CD1c-positive myeloid dendritic cell (primary cell): ENCODE measurements at regions not wholly inside any gene's neighbourhood (a gene's known extent, or its start where the extent isn't known, plus 50 kb on each side); places are given as distances from the start of the nearest gene placed in this dataset.

ENCODE experiments used
- DNase-seq: peaks from one replicate; pipeline ENCODE4 v3.0.0-alpha.2; 2016; ENCODE audit errors: extremely low spot score

- no peak for DNase-seq
Measured at GRCh38 chr2:121860033-121860757, 104.7 kb downstream of the TSN start.

GRCh38 chr2:121860758-121861227 lies 105.3 kb downstream of the TSN start:
- DNase-seq = no peak

DNA sequence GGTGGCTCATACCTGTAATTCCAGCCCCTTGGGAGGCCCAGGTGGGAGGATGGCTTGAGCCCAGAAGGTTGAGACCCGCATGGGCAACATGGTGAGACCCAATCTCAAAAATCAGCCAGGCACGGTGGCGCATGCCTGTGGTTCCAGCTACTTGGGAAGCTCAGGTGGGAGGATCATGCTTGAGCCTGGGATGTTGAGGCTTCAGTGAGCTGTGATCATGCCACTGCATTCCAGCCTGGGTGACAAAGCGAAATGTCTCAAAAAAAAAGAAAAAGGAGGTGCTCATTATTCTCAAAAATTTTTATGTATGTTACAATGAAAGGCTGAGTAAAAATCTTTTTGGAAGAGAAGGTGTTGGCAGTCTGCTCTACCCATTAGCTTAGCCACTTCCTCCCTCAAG lies 106.8 kb downstream of the TSN start:
- no peak for DNase-seq

- DNase-seq = no peak
Measured at GRCh38 chr2:121865914-121866313, 110.5 kb downstream of the TSN start.

GRCh38 chr2:121866789-121867188 lies 111.3 kb downstream of the TSN start:
- DNase-seq = no peak

DNA sequence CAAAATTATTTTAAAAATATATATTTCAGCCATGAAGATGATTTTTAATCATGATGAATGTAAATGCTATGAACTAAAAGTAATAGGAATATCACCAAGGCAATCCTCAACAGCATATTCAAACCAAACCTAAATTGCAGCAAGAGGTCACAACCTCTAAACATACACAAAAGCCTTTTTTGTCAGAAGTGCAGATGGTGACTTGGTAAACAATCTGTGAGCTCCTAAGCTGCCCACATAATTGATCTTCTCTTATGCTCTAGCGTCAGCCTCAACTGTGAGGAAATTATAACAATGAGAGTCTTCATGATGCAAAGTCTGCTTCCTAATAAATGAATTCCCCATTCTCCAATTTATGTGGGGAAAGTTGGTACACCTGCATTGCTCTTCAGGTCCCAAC lies 113.2 kb downstream of the TSN start:
- no peak for DNase-seq

GRCh38 chr2:121869363-121869762 lies 113.9 kb downstream of the TSN start:
- DNase-seq = no peak

DNA sequence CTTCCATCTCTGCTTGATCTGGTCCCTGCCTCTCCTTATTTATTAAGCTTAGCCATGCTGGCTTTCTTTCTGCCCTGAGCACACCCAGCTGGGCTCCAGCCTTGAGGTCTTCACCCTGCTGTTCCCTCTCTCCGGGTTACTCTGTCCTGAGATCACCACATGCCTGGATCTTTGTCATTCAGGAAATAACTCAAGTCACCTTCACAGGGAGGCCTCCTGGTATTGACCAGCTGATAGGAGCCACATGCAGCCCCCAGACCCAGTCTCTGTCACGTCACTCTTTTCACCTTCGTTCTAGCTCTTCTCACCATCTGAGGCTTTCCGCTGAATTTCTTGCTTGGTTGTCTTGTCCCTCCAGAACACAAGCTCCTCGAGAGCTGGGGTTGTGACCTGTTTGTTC lies 114.4 kb downstream of the TSN start:
- no peak for DNase-seq

DNA sequence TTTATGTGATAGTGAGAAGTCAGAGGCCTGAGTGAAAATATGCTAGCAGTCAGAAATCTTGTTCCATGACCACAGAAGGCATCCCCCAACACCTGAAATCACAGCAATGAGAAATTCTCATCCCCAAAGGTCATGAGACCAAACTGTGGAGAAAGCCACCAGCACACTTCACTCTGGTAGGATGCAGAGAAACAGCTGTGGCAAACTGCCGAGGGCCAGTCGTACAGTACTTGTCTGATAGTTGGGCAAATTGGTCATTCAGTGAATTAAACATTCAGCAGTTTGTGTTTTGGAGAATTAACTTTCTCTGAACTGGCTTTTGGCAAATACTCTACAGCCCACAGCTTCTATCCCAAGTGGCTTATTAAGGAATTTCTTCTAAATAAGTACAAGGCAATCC lies 117.2 kb downstream of the TSN start:
- DNase-seq = no peak

GRCh38 chr2:121873864-121874263 lies 118.4 kb downstream of the TSN start:
- DNase-seq = no peak

DNA sequence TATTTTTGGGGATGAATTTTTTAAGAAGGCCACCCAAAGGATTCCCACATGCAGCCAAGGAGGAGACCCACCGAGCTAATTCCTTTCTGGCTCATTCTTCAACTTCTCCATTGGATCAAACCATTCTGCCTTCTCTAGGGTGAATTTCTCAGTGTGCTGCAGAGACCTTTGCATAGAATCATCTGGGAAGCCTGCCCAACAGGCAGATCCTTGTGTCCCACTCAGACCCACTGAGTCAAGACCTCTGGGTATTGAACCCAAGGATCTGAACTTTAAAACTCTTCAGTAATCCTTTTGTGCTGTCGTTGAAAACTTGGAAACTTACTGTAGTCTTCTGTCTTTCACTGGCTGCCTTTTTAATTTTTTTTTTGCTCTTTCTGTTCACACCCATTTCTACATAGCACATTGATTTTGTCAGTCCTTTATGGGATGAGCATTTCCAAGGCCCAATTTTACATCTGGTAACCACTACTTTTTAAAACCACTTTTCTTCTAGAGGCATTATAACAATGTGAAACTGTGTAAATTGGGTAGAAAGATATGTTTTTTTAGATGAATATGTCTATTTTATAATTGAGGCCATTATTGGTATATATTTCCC lies 120.2 kb downstream of the TSN start:
- DNase-seq = no peak

GRCh38 chr2:121877366-121877765 lies 121.9 kb downstream of the TSN start:
- DNase-seq = no peak

- no peak for DNase-seq
Measured at GRCh38 chr2:121880283-121880682, 124.8 kb downstream of the TSN start.

- no peak for DNase-seq
Measured at GRCh38 chr2:121881038-121881437, 125.6 kb downstream of the TSN start.

DNA sequence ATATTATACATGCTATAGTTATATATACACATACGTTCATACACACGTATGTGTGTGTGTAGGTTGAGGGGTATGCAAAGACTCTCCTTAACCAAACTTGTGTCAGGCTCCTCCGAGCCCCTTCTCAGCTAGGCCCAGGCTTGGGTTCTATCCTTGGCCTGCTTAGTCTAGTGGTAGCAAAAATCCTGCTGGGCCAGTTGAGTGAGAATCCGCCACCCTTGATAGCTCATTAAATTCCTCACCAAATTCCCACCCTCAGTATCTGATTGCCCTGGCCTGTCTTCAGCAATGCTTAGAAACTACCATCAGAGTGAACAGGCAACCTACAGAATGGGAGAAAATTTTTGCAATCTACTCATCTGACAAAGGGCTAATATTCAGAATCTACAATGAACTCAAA lies 126.5 kb downstream of the TSN start:
- DNase-seq = no peak

- no peak for DNase-seq
Measured at GRCh38 chr2:121884078-121884477, 128.6 kb downstream of the TSN start.

DNA sequence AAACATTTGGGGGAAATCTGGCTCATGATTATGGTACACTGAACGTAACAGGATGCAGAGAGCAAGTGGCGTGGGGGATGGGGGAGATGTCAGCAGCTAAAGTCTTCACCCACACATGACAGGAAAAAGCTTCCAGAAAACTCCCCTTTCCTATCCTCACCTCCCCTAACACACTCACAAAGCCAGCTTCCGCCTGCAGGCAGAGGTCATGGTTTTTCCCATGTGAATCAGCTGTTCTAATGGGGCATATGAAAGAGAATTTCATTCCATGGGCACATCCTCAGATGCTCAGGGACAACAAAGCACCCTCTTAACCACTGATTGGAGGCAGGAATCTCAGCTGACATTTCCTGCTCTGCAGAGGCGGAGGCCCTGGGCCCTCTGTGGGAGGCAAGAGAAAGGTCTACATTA lies 129.1 kb downstream of the TSN start:
- no peak for DNase-seq

GRCh38 chr2:121886059-121886458 lies 130.6 kb downstream of the TSN start:
- no peak for DNase-seq

GRCh38 chr2:121887513-121888188 lies 132.2 kb downstream of the TSN start:
- no peak for DNase-seq

- DNase-seq = peak; percentile 2
Measured at GRCh38 chr2:121888189-121888557, 132.7 kb downstream of the TSN start.

GRCh38 chr2:121890041-121890440 lies 134.6 kb downstream of the TSN start:
- DNase-seq = no peak

- DNase-seq = no peak
Measured at GRCh38 chr2:121895723-121896571, 140.5 kb downstream of the TSN start.
